NCI-H524 (cell line): ENCODE measurements at regions not wholly inside any gene's neighbourhood (a gene's known extent, or its start where the extent isn't known, plus 50 kb on each side); places are given as distances from the start of the nearest gene placed in this dataset.

Source experiments
- DNase-seq, 2 experiments: peaks; one replicate each; lab custom pipeline; 2025; lab: John Stamatoyannopoulos, UW

DNA sequence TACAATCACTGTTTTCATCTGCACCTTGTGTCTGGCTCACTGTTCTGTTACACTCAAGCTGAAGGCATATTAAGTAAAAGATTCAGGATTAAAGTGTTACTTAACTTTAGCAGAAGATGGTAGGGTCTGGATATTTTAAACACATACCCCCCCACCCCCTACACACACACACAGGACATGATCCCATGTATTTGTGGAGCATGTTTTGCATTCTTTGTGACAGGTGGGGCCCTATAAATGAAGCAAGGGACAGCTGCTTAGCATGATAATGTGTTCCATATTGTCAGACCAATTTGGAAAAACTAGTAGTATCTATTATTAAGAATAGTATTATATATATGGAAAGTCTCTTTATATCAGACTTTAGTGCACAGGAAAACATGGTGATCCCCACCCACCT, 335.2 kb upstream of the TNP1 start:
- peak in 1 of 2 experiments; percentile 10 for DNase-seq

DNA sequence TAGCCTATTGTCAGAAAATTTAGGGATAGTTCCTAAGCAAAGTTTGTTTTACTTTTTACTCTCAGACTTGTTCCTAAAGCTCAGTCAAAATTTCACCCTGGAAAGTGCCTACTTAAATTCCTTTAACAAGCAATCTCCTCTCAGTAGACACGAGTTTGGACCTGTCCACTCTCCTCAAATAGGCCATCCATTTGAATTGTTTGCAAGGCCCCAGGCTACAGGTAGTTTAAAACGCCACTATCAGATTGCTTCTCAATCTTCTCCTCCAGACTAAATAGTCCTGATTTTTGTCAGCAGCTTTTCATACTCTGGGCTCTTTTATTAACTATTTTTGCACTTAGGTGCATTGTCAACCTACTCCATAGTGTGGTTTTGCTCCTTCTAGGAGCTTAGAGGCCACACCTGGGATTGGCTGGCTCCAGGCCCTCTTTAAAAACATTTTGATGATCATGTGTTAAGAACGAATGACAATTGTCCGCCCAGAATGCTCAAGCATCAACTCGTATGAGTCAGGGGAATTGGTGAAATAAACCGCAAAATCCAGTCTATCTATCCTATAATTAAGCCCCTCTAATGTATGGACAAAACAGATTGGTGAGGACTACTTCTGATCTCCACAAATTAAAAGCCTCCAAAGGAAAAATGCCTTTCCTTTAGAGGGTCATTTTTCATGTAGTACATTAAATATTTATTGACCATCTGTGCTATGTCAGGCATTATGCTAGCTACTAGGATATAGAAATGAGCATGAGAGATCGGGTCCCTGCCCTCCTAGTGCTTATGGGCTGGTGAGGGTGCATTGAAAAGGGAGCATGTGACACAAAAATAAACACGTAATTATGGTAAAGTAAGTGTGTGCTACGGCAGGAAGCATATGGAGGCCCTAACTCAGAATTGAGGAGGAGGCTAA, 333.8 kb upstream of the TNP1 start:
- DNase-seq: peak; percentile 91 to 97

DNA sequence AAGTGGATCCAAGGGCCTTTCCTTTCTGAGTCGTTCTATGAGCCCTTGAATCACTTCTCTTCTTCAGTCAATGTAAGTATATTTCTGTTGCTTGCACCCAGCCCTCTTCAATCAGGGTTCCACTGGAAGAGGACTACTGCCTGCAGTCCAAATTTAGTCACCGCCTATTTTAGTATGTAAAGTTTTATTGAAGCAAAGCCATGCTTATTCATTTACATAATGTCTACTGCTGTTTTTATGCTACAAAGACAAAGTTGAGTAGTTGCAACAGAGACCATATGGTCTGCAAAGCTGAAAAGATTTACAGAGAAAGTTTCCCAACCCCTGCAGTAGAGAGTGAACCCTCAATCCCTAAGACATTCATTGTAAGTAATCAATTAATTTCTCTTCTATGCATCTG, 332.5 kb upstream of the TNP1 start:
- DNase-seq: no peak

DNA sequence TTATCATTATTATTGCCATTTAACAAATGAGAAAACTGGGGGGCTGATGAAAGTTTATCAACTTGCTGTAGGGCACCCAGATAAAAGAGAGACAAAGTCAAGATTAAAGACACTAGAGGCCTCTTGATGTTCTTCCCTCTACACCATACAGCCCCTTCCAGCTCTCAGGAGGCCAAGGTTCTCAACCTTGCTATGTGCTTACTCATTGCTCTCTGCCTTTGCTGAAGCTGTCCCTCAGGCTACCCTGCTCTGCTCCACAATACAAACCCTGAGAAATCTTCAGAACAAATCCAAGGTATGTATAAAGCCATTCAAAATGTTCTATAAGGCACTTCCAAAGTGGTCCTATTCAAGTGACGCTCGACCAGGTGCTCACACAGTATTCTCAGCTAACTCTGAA, 329.9 kb upstream of the TNP1 start:
- no peak for DNase-seq

DNA sequence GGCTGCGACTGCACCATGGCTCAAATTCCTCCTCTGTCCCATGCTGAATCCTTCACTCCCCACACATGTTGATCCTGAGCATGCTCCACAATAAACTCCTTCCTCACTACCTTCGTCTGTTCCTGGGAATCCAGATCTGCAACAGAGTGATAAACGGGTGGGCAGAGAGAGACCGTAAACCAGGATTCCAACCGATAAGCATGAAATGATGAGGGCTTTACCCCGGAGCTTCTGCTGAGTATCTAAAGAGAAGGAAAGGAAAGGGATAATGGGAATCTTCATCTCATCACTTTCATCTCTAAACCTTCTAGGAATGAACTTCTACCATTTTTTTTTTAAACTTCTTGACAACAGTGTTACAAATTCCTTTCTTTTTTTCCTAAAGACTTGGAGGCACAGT, 329.3 kb upstream of the TNP1 start:
- DNase-seq: no peak

DNA sequence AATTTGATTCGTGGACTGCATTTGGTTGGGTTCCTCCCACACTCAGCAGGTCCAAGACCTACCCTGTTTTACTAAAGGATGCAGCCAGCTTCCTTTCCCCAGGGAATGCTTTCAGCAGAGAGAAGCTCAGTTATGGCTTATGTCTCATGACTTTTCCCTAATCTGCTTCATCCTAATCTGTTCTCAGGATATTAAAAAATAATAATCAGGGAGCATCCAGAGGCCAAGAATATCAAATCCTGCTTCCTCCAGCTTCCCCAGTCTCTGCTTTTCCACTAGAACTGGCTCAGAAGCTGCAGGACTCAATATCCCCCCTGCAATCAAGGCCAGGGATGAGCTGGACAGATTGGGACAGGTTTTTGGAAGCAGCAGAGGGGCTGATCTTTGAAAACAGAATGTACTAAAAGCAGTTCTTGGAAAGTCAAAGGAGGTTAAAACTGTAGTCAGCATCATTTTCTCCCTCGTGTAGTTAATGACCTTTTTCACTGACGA, 326.9 kb upstream of the TNP1 start:
- DNase-seq: no peak

DNA sequence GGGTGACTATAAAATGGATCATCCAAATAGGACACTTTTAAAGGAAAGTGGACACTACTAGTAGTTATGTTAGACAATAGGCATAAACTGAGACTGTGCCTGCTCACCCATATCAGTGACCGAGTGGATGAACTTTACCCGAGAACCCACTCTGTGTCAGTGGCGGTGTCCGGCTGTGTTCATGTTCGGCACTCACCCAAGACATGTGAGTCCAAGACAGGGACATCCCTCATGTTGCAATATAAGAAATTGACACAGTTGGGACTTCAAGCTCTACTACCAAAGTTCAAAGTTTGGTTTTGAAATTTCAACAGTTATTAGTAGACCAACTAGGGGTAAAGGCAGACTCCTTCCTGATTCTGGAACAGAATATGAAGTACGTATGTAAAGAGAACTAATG, 326.3 kb upstream of the TNP1 start:
- DNase-seq: no peak

DNA sequence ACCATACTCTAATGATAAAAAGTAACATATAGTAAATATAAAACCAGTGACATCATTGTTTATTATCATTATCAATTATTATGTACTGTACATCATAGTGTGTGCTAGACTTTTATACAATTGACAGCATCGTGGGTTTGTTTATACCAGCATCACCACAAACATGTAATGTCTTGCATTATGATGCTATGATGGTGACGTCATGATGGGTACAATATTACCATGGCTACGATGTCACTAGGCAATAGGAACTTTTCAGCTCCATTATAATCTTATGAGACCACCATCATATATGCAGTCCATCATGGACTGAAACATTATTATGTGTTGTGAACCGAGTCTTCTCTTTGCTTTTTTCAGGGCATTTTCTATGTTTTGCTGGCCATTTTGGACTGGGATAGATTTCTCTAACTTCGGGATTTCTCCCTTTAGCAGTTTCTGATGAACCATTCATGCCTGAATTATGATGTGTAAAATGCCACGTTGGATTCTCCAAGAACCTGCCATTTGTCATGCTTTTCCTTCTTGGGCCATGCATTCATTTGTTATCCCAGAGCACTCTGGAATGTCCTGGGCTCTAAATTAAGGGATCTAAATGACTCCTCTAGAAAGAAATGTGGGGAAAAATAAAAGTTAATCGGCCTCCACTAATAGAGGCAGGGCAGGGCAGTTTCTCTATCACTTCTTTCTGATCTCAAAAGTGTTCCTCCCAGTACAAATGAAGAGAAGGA, 325.6 kb upstream of the TNP1 start:
- DNase-seq: no peak

DNA sequence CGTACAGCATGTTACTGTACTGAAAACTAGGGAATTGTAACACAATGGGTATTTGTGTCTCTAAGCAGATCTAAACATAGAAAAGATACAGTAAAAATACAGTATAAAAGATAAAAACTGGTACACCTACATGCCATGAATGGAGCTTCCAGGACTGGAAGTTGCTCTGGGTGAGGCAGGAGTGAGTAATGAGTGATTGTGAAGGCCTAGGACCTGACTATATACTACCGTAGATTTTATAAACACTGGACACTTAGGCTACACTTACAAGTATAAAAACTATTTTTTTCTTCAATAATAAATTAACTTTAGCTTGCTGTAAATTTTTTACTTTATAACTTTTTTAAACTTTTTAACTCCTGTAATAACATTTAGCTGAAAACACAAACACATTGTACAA, 324.4 kb upstream of the TNP1 start:
- DNase-seq: no peak

DNA sequence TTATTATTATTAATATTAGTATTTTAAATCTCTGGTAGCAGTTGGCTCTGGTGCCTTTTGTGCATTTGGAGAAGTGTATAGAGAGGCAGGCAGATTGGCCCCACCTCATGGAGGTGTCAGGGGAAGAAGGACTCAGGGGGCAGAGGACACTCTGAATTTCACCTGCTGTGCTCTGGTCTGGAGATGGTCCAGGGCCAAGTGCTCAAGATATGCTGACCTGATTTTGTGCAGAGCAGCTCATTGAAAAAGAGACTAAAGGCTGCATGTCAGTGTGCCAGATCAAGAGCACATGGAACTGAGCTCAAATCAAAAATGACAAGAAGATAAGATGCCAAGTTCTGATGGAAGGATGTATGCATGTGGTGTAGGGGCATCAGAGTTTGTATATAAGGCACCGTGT, 323.6 kb upstream of the TNP1 start:
- DNase-seq: no peak

DNA sequence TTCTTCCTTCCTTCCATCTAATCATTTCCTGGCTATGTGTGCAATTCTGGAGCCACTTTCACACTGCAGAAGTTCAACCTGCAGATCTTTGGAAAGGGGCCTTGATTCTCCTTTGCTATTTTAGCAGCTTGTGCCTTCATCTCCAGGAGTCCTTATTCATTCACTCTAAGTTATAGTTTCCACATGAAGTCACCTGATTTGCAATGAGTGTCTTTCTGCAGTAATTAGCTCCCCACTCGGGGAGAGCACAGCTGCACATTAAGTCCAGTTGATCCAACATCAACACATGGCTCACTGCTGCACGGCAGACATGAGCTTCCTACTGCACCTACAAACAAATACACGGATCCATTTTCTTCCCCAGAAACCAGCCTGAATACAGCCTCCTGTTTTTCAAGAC, 323.1 kb upstream of the TNP1 start:
- peak in 1 of 2 experiments; percentile 53 for DNase-seq

DNA sequence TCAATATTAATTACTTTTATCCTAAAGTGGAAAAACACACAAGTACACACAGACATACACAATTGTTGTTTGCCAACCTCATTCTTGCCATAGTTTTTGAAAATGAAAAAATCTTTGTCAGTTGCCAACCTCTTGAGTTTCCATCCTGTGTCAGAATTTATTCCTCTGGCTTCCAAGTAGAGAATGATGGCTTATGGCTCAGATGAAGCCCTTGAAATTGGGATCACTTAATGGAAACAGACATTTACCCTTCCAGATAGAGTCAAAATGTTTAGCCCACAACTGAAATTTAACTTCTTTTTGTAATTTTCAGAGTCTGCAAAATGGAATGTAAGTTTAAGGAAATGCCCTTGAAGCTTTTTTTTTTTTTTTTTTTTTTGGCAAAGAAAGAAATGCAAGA, 321.6 kb upstream of the TNP1 start:
- no peak for DNase-seq

DNA sequence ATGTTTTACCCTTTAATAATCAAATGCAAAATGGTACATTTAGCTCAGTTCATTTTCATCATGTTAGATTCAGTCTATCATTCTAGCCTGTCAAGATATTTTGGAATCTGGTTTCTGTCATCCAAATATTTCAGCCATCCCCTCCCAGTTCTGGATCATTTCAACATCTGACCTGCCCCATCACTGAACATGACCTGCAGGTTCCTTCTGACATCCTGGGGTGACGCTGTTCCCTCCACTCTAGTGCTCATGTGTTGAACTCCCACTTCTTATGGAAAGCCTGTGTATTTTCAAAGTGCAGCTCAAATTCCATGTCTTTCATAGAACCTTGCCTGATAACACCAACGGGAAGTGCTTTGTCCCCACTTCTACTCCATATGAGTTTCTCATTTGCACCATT, 320.0 kb upstream of the TNP1 start:
- DNase-seq: no peak

DNA sequence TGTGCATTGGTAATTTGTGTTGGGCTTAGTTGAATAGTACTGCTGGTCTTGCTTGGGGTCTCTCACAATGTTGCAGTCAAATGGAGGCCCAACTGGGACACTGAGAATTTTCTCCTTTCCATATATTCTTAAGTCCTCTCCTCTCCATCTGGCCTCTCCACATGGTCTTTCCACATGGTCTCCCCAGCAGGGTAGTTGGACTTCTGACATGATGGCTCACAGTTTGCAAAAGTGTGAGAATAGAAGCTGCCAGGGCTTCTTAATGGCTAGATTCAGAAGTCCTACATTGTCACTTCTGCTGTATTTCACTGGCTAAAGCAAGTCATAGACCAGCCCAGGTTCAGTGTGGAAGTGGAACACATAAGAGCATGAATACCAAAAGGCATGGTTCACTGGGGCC, 318.5 kb upstream of the TNP1 start:
- DNase-seq: no peak

DNA sequence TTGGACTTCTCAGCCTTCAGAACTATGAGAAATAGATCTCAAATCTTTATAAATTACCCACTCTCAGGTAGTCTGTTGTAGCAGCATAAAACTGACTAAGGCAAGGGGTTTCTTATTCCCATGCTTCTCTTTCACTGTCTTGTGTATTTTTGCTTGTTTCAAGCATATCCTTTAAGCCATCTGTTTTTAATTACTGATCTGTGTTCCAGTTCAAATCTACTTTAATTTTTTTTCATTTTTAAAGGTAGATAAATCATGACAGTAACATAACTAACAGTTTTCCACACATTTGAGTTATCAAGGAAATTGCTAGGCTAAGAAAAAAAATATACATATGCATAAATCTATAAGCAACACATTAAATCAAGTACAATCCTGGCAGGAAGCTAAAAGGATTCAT, 317.9 kb upstream of the TNP1 start:
- no peak for DNase-seq

DNA sequence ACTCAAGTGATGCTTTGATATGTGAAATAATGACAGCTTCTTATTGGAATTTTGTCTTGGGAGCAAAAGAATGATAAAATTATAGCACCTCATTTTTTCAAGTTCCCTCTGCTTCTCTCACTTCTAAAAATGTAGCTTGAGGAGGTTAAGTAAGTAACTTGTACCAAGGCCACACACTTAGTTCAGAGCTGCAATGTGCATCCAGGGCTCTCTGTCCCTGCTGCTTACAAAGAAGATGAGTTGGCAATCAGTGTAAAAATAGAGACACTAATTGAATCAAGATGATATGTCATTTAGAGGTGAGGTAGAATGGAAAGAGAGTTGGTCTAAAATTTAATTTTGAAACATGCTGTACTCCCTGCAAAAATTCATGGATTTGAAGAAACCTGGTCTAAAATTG, 312.0 kb upstream of the TNP1 start:
- DNase-seq: no peak

DNA sequence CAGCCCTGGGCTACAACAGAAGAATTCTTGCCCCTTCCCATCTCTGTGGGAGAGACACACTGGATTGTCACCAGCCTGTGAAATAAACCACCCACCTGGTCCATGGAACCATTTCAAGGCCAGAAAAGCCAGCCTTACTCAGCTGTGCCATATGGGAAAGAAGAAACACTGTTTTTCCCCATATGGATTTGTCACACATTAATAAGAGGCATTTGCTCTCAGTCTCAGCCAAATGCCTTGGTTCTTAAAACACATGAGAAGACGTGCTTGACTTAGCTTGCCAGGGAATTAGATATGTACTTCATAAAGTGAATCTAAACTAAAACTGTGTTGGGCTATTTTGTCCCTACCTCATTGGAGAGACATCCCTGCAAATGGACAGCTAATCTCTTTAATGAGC, 308.6 kb upstream of the TNP1 start:
- peak in 1 of 2 experiments; percentile 61 for DNase-seq

DNA sequence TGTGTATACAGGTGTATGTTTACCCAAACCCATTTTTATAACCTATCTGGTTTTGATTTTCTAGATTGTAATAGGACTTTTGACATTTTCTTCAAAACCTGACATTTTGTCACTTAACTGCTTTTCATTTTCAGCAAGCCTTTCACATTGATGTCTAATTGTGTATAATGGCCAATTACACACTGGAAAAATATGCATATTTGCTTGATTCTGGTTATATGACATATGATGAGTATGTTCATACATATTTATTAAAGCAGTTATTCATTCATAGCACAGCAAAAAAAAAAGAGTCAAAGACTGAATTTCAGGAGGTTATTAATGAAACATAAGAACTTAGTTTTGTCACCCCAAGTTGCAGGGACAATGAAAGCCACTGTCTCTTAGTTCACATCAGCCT, 307.7 kb upstream of the TNP1 start:
- no peak for DNase-seq

DNA sequence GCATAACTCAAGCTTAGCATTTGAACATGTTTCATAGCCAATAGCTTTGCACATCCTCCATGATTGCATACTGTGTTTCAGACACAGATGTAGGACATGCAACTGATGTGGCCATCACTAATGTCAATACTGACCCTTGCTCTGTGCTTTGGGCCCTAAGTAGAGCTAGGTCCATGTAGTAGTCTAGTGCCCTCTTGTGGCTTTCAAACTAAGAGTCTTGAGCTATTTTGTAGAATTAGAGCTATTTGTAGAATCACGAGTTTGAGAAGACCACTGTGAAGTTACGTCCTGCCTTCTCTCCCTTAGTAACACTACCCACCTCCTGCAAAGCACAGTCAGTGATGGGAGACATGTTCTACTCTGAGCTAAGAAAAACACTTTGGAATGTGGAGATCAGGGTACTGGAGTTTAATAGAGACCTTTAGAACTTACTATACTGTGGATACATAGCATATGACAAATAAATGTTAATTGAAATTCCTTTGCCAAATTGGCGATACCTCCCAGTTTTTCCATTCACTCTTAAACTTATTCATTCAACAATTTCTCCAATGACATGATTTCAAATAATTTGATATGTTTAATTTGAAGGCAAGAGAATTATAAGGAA, 306.5 kb upstream of the TNP1 start:
- DNase-seq: peak; percentile 2 to 44

DNA sequence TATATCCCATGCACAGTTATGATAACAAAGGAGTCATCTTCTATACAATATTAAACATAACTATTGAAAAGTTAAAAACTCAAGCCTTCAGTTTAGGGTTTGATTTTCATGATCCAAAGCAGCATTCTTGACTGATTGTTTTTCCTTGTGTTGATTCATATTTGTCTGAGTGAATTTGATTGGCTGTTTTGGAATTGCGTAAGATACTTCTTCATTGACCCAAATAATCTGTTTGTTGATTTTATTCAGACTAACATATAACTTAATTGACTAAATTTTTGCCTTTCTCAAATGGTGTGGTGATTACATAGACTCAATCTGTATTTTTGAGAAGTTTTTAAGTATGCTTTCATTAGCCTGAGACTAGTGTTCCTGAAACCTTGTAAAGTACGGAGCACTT, 305.7 kb upstream of the TNP1 start:
- DNase-seq: no peak

DNA sequence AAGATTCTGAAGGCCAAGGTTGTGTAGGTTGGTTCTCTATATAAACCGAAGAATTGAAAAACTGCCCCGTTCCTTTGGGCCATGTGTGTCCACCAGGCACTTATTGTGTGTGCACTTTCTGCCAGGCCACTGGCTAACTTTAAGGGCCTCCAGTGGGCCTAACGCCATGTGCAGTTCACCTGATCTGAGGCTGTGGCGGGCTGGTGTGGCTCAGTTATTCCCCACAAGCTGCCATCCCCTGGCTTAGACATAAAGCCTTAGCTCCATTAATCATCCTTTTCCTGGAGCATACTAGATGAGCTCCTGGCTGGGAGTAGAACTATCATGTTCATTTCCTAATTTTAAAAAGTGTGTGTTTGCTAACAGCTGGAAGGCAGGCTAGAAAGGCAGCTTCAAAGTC, 304.1 kb upstream of the TNP1 start:
- no peak for DNase-seq

DNA sequence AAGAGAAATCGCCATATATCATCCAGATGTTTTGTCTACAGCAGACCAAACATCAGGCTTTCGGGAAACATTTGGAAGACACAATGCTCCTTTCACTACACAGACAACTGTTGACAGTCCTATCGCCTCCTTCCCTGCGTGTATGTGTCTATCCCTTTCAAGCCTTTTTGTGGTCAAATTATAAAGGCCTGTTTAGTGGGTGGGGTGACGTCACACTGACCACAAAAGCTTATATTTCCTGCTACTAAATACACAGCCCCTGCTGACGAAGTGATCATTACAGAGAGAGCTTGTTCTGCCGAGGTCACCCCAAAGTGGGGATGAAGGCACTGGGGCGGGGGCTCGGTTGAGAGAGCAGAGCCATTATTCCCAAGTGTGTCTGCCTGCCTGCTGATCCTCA, 302.7 kb upstream of the TNP1 start:
- no peak for DNase-seq
